Stimulated activated CD4-positive, alpha-beta T cell treated with anti-CD3 and anti-CD28 coated beads, Interleukin-1b, Interleukin-23, amount 100 ng/mL, for 1 hour (primary cell): ENCODE measurements at regions not wholly inside any gene's neighbourhood (a gene's known extent, or its start where the extent isn't known, plus 50 kb on each side); places are given as distances from the start of the nearest gene placed in this dataset.

Experiments used
- DNase-seq, 2 donors: peaks; one replicate each; pipeline ENCODE4 v3.0.0-alpha.2; 2020; ENCODE audit warnings: low read depth in 2 of 2

GRCh38 chr7:117929237-117929636 lies 56.0 kb upstream of the CTTNBP2 start:
- no peak for DNase-seq

GRCh38 chr7:117931314-117931713 lies 58.1 kb upstream of the CTTNBP2 start:
- DNase-seq = no peak

DNA sequence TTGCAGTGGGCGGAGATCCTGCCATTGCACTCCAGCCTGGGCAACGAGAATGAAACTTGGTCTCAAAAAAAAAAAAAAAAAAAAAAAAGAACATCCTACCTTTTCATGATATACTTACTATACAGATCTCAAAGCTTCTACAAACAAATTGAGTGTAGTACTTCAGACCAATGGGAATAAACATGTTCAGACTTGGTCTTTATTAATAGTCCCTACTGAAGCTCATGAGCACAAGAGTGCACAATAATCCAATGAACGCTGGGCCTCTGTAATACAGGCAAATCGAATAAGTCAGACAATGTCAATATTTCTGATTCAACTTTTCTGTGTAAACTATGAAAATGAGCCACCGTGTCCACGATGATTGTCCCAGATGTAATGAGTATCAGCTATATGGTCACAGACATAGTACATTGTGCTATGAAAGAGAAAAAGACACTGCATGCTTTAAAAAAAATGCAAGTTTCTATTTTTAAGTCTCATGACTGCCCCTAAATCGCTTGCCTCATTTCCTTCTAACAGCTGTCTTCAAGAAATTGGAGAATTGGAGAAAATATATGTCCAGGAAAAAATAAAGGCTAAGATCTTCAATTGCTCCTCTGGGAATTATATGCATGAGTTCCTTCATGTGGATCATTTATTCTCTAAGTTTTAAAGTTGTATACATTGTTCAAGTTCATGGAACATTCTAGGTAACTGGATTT lies 64.0 kb upstream of the CTTNBP2 start:
- DNase-seq = no peak

DNA sequence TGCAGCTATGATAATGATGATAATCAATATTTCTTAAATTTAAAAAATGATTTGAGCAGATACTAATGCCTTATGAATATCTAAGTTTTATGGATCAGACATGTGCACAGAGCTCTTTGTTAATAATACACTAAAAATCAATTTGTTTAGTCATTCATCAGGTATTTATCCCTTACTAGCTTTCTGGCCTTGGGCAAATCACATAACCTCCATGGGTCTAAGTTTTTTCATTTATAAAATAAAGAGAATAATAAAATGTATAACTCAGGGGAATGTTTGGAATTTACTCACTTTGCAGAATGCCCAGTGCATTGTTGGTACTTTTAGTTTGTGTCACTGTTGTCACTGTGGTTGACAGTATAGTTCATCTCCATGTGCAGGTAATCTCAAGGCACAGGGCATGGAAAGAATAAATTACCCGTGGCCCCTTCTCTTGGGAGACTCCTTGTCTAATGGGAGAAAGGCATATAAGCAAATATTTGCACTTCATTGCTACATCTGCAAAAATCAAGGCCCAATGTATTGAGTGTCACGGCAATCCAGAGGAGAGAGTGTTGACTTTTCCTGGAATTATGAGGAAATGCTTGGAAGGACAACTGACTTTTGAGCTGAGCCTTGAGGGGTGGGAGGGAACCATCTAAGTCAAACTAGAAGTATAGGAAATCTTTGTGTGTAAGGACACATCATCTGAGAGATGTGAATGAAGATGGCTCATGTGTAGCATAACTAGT lies 64.7 kb upstream of the CTTNBP2 start:
- no peak for DNase-seq

- no peak for DNase-seq
Measured at GRCh38 chr7:117941138-117941810, 68.0 kb upstream of the CTTNBP2 start.

DNA sequence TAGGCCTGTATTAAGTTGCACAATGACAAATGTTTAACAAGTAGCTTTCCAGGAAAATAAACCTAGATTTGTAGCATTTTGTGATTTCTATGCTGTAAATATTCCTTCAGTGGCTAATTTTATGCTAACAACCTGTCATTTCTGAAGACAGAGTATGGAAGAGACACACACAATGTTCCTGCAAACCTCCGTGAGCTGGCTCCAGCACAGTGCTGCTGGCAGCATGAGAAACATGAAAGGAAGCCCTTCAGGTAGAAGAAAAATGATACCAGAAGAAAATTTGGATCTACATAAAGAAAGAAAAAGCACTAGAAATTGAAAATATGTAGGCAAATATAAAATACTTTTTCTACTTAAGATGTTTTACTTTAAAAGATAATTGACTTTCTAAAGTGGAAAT lies 69.5 kb upstream of the CTTNBP2 start:
- no peak for DNase-seq

GRCh38 chr7:117944886-117945285 lies 71.6 kb upstream of the CTTNBP2 start:
- DNase-seq = no peak

- DNase-seq = no peak
Measured at GRCh38 chr7:117946151-117946633, 73.0 kb upstream of the CTTNBP2 start.

- no peak for DNase-seq
Measured at GRCh38 chr7:117949232-117949631, 76.0 kb upstream of the CTTNBP2 start.

DNA sequence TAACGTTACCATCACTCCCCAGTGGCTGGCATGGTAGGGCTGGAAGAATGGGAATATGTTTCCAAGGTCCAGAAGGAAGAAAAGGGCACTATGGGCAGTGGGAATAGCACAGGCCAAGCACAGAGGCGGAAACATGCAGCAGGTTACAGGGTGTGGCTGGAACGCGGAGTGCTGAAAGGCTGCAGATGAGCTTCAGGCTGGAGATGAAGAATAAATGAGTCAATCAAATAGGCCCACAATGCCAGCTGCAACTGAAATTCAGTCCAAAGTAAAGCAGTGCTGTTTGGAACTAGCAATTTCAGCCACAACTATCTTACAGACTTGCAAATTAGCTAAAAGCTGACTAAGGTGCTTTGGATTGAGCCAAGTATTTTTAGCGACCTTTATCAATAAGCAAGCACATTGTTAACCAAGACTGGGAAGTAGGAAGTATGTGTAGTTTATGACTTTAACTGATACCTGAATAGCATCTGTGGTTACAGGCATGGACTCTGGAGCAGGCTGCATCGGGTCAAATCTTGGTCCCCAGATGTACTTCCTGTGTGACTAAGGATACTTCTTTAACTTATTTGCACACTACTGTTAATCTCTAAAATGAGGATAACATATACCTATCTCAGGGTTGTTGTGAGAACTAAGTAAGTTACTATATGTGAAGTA lies 77.5 kb upstream of the CTTNBP2 start:
- DNase-seq = no peak

DNA sequence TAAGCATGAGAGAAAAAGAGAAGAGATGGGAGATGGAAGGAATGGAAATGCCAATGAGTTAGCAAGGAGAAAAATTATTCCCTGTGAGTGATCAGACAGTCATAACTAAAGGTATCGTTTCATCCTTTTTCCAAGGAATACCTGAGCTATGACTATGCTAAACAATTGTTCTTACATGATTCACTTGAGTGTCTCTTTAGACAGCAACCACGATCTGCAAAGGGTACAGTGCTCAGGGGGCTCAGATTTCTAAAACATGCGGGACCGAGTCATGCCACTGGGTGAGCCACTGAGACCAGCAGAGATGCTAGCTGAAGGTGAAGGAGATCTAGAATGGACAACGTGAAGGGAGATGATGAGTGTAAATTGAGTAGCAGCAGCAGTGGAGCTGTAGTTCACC lies 78.0 kb upstream of the CTTNBP2 start:
- DNase-seq = no peak

GRCh38 chr7:117951691-117952280 lies 78.5 kb upstream of the CTTNBP2 start:
- no peak for DNase-seq

- DNase-seq = no peak
Measured at GRCh38 chr7:117955046-117955445, 81.8 kb upstream of the CTTNBP2 start.

DNA sequence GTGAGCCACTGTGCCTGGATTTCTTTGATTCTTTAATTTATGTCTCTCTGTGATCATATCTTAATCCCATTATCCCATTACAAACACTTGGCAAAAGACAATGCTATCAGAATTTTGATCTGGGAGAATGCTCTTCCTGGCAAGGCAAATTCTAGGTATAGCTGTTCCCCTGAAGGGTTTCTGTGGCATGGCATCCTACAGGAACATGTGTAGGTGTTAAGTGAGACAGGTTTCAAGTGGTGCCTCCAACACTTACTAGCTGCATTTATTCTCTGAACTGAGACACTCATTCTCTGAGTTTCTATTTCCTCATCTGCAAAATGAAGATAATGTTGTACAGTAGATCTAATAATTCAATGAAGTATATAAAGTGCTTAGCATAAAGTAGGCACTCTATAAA lies 87.1 kb upstream of the CTTNBP2 start:
- DNase-seq = no peak

- no peak for DNase-seq
Measured at GRCh38 chr7:117961235-117961634, 88.0 kb upstream of the CTTNBP2 start.

GRCh38 chr7:117962366-117962994 lies 89.2 kb upstream of the CTTNBP2 start:
- no peak for DNase-seq

DNA sequence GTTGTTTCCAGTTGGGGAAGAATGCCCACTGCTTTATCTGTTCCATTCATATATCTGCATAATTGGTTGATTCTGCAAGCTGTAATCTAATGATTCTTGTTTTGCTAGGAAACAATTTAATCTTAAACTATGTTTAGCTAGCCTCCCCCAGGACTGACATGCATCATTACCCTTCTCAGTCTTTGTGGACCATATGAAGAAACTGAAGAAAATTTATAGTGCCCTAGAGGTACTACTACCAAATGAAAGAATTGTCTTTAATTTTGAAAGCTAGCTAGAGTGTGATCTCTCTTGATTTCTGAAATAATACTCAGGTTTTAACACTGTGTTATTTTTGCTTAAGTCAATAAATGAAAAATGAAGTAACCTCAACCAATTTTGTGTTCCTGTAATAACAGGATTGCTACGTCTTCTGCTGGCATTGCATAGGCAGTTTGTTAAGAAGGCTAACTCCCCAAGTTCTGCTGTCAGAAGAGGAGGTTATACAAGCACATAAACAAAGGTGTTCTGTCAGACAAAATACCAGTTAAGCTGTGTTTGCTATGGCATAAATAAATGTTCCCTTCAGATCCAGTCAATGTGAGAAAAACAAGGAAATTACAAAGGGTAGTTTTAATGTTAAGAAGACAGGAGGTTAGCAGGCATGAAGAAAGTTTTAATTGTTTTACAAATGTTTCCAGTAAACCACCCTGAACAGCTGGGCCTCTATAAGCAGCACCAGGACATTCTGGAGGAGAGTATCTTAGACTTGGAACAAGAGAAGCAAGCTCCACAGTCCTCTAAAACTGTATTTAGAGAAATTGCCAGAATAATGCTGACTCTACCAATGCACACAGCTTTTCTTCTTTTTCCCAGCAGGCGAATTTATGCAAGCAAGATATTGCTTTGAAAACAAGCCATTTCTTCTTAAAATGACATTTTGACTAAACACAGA lies 90.3 kb upstream of the CTTNBP2 start:
- no peak for DNase-seq

DNA sequence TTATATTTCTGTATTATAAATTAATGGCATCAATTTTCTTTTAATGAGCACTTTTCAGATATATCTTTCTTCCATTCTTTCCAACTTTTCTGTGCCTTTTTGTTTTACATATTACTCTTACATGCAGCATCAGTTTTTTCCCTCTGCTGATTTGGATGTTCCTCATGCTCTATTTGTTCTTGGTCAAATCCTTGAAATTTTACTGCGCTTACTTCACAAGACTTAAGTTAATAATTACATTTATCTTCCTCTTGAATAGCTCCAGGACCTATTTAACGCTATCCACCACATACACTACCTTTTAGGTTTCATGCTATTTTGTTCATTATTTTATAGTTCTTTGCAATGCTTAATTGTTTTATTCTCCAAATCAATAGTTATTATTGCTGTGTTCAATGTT lies 97.6 kb upstream of the CTTNBP2 start:
- DNase-seq = no peak

GRCh38 chr7:117971556-117972244 lies 98.5 kb upstream of the CTTNBP2 start:
- DNase-seq = no peak

GRCh38 chr7:117972606-117973005 lies 99.4 kb upstream of the CTTNBP2 start:
- DNase-seq = no peak
